Coronary artery (tissue), 2 donors: ENCODE measurements at regions not wholly inside any gene's neighbourhood (a gene's known extent, or its start where the extent isn't known, plus 50 kb on each side); places are given as distances from the start of the nearest gene placed in this dataset.

Experiments used
- DNase-seq: peaks from one replicate; pipeline ENCODE4 v3.0.0-alpha.2; 2017; ENCODE audit warnings: low spot score
- H3K27ac ChIP-seq, 2 donors: fragments of 200-600 bp; sonication (generic); one replicate each; pipeline ENCODE4 v1.5.1; 2016 to 2019
- H3K4me3 ChIP-seq: fragments of 200-600 bp; sonication (generic); 2 replicates; pipeline ENCODE4 v1.5.1; 2016; ENCODE audit warnings: mild to moderate bottlenecking, moderate library complexity
- CTCF ChIP-seq: fragments of 200-600 bp; sonication (generic); IDR thresholded peaks from one replicate; pipeline ENCODE4 v1.5.1; 2019; ENCODE audit warnings: antibody characterized with exemption

GRCh38 chr1:88421997-88422396, 262.1 kb upstream of the PKN2 start:
- DNase-seq = no peak
- TF ChIP-seq CTCF = no peak
- no peak overlapping the region for H3K4me3 ChIP-seq
- H3K27ac ChIP-seq = no peak overlapping the region

DNA sequence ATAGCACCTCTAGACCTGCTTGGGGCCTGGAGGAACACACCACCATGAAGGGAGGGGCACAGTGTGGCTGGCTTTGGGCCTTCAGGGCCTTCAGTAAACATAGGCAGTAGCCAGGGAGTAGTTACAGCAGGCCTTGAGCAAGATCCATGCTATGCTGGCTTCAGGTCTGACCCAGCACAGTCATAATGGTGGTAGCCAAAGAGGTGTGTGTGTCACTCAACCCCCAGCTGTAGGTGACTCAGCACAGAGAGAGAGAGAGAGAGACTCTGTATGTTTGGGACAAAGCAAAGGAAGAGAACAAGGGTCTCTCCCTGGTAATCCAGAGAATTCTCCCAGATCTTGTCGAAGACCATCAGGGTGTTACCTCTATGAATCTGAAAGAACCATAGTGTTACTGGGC, 250.5 kb upstream of the PKN2 start:
- Histone ChIP-seq H3K27ac (no peak overlapping the region), H3K4me3 (no peak overlapping the region)
- TF ChIP-seq CTCF = no peak
- DNase-seq = no peak

GRCh38 chr1:88434836-88435235, 249.2 kb upstream of the PKN2 start:
- DNase-seq = no peak

DNA sequence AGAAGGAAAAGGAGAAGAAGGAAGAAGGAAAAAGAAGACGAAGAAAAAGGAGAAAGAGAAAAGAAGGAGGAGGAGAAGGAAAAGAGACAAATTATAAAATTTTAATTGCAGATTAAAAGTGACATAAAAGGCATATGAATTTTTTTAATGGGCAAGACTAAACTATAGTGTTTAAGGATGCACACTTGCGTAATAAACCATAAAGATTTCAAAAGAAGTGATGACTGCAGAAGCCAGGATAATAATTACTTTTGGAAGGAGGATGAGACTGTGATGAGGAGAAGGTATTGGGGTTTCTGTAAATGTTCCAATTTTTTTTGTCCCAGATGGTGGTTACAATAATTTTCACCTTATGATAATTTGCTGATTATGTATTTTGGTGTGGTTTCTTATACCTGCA, 243.1 kb upstream of the PKN2 start:
- no peak for TF ChIP-seq CTCF
- Histone ChIP-seq H3K27ac (no peak overlapping the region), H3K4me3 (no peak overlapping the region)
- DNase-seq = no peak

More at GRCh38 chr1:88434836-88435235, 249.2 kb upstream of the PKN2 start:
- TF ChIP-seq CTCF = no peak
- Histone ChIP-seq H3K4me3 (no peak overlapping the region), H3K27ac (no peak overlapping the region)

GRCh38 chr1:88451856-88452255, 232.2 kb upstream of the PKN2 start:
- no peak for TF ChIP-seq CTCF
- DNase-seq = no peak
- no peak overlapping the region for H3K4me3 ChIP-seq
- no peak overlapping the region for H3K27ac ChIP-seq

DNA sequence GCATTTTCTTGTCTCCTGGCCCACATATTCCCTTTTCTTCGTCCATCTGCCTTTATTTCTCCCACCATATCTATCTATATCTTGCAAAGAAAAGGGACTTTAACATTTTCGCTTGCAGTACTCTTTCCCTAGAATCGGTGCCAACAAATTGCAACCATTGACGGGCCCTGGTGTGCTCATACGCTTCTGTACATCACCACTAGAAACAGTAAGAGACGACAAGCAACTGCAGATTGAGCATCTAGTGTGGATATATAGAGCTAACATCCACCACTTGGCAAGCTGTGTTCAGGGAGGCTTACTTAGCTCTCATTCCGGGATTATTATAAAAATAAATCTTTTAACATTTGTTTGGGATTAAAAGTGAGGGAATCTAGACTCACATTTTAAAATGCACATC, 230.8 kb upstream of the PKN2 start:
- no peak for DNase-seq
- Histone ChIP-seq H3K27ac (no peak overlapping the region), H3K4me3 (no peak overlapping the region)
- TF ChIP-seq CTCF = no peak

DNA sequence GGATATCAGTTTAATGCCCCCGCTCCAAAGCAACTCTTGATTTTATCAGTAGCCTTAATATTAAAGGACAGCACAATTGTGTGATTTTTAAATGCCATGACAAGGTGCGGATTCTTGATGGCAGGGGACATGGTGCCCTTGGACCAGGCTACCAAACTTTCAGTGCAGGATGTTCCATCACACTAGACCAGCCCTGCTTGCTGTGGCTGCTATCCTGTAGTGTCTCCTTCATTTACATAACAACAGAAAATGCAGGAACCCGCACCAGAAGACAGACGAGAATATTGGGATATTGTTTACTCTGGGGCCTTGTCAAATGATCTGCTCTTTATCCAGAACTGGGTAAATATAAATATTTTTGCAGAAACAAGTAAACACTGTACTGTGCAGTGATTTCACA, 229.3 kb upstream of the PKN2 start:
- DNase-seq = no peak
- no peak overlapping the region for H3K27ac ChIP-seq
- no peak overlapping the region for H3K4me3 ChIP-seq
- TF ChIP-seq CTCF = no peak
